ENCODE measurements at regions not wholly inside any gene's neighbourhood (a gene's known extent, or its start where the extent isn't known, plus 50 kb on each side); places are given as distances from the start of the nearest gene placed in this dataset.

DNA sequence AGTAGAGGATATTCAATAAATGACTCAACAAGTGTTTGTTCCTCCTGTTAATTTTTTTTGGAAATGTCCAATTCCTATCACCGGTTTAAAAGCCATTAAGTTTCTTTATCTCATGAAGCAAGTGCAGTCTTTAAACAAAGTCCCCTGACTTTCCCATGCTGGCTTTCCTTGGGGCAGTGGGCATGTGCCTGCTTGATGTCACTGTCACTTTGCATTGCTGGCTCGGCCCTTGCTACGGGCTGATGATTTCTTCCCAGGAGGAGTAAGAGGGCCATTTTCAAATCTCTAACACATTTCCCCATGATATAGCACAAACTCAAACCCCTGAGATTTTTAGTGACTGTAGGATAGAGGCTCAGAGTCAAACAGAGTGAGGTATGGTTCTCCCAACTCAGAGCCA is 275.8 kb upstream of the TENM3 start:
- TF ChIP-seq TAF1 (IDR thresholded peaks at IDR 0.05; ENCODE audit: borderline replicate concordance, low read depth, low read length) (no peak), POLR2A (IDR thresholded peaks at IDR 0.05; ENCODE audit: low read depth, low read length) (no peak), POLR2AphosphoS5 (IDR thresholded peaks at IDR 0.05; ENCODE audit: low read depth, low read length) (no peak)
